DMS53 treated with DMSO at 0.1 percent for 48 hours (cell line): ENCODE measurements at regions not wholly inside any gene's neighbourhood (a gene's known extent, or its start where the extent isn't known, plus 50 kb on each side); places are given as distances from the start of the nearest gene placed in this dataset.
"Not testable (repeated sequence)": the region's sequence is repeated elsewhere in the genome, so short reads cannot be mapped to it uniquely, and the experiment has no call there.

Experiments used
- DNase-seq: peaks from one replicate; lab custom pipeline; 2025; ENCODE audit not compliant: unreplicated experiment; lab: John Stamatoyannopoulos, UW

GRCh38 chr3:71961378-71961777 is 176.4 kb upstream of the PROK2 start:
- DNase-seq: no peak

DNA sequence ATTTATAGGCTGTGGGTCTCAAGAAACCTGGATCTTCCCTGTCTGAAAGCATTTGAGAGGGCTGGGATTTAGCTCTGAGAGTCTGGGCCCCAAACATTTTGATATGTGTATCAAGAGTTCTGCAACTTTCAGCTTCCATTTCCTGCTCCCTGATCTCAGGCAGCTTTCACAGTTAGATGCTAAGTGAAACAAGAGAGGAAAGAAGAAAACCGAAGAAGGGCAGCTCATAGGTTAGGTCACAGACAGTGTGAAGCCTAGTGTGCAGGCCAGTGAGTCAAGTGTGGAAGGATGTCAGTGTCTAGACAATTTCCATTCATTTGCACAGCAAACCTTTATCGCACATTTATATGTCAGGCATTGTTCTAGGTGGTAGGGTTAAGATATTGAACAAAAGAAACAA is 173.6 kb upstream of the PROK2 start:
- no peak for DNase-seq

DNA sequence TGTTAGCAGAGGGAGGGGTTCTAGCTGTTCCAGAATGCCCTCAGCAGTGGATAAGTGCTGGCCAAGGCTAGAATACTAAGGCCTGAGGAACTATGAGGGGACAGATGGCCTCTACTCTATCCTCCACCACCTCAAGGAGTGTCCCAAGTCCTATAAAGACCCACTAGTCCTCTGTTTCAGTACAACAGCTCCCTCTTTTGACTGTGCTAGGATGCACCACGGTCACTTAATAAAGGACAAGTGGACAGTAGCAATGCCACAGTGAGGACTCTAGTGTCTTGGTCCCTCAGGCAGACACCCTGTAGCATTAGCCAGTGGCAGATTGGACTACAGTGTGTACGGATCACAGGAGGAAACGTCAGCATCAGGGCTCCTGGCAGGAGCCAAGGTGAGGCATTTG is 171.8 kb upstream of the PROK2 start:
- DNase-seq: no peak

GRCh38 chr3:71956069-71956340 is 171.1 kb upstream of the PROK2 start:
- DNase-seq: no peak

GRCh38 chr3:71955240-71956068 is 170.5 kb upstream of the PROK2 start:
- peak; percentile 16 for DNase-seq

GRCh38 chr3:71951842-71952241 is 166.9 kb upstream of the PROK2 start:
- DNase-seq: no peak

DNA sequence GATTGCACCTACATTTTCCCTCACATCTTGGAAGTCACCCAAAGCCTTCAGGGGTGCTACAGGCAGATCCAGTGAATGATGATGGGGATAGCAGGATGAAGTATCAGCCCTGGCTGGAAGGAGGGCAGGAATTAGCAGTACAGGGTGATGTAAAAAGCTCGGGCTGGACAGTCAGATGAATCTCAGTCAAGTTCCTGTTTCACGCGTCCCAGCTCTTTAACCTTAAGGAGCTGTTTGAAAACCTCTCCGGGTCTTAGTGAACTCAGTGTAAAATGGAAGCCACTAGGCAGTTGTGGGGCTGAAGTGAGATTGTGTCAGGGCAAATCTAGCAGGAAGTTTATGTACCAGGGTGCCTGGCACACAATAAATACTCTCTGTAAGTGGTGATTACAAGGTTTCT is 166.4 kb upstream of the PROK2 start:
- DNase-seq: no peak

DNA sequence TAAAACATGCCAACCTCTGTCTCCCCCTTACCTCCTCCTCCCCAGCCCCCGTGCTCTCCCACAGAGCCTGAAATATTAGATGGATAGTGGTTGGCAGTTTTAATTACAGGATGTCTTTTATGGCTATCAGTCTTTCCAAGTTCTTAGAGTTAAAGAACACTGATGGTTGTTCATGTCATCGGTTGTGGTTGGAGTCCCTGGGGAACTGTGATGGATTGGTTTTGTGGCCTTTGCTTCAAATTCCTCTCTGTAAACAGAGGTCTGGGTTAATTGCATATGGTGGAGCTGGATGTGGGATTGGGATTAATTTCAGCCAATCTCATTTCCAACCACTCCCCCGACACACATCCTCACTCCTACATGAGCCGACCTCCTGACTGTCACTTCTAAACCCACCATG is 164.5 kb upstream of the PROK2 start:
- DNase-seq: no peak

DNA sequence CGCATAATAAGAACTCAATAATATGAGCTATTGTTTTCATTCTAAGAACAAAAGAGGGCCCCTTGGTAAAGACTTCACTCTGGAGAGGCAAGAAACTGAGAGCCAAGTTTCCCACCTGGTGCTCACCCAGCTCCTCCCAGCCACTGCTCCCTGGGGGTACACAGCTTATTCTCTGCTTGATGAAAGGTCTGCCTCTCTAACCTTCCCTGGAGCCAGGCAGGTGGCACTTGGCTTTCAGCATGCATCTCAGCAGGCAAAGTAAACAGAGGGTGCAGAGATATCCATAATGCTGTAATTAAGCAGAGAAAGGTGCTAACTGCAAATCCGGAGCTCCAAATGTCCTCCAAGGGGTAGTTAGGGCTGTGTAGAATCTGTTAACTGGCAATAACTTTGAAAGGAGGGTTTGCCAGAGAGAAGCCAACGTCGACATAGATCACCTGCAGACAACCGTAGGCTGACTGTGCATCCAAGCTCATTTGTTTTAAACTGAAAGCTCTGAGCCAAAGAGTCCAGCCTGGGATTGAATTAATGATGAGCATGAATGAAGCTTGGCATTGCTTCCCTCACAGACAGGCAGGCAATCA is 159.6 kb upstream of the PROK2 start:
- no peak for DNase-seq

GRCh38 chr3:71942432-71943187 is 157.7 kb upstream of the PROK2 start:
- no peak for DNase-seq

DNA sequence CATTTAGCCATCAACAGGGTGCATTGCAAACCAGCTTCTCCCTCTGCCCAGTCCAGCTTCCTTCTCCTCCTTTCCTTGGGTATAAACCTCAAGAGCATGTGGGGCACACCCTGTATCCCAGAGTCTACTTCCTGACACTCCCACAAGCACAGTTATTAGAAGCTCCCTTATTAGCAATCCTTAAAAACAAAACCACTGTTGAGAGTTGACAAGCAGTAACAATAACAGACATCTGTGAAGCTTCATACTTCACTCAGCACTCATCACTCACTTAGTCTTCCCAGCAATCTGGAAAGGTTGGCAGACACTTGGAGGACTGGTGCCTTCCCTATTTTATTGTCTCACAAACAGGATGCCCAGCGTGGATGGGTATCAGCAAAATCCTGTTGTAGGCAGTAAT is 155.5 kb upstream of the PROK2 start:
- no peak for DNase-seq

DNA sequence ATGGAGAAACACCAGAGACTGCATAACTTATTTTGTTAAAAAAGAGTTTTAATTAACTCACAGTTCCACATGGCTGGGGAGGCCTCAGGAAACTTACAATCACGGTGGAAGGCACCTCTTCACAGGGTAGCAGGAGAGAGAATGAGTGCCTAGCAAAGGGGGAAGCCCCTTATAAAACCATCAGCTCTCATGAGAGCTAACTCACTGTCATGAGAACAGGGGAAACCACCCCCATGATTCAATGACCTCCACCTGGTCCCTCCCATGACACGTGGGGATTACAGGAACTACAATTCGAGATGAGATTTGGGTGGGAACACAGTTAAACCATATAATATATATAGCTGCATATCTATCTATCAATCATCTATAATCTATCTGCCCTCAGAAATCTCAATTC is 153.1 kb upstream of the PROK2 start:
- not testable (repeated sequence) for DNase-seq

DNA sequence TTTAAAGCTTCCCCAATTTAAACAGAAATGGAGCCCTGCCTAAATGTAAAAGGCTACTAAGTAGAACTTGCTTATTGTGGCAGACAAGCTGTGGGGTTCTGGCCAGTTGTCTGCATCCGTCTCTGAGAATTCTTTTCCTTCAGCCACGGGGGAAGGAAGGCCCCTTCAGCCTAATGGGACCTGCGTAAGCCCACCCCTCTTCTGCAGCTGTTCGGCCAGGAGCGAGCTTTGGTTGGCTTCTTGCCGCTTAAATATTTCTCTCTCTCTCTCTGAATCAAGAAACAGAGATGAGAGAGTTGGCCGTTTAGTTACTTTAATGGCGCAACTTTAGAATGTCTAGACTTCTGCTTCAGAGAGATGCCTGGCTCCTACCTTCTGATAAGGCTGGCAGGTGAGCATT is 151.7 kb upstream of the PROK2 start:
- no peak for DNase-seq

DNA sequence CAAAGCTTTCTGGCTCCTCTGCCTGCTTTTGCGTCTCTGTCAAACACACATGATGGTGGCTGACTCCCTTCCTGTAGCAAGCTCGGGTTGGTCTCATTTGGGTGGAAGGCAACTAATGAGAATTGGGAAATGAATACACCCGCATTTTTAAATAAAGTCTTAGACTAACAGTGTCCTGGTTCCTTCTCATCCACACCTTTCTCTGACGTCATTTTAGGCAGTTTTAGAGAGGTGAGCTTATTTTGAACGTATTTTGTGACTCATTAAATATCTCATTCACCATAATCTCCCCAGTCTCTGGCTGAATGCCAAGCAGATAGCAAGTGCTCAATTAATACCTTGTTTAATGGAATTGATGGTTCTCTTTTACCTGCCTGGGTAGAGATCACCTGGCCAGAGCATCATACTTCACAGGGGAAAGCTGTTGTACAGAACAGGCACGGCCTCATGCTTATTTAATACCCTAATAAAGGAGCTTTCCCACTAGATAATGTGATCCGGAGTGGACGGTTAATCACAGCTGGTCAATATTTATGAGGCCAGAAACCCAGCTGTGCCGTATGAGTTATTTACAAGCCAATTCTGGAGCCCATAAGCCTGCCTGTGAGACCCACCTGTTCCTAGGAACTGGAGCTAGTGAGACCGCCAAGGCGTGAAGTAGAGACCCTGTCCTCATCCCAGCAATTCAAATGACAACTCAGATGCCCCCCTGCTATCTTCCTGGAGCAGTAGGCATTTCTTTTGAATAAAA is 149.7 kb upstream of the PROK2 start:
- DNase-seq: no peak

GRCh38 chr3:71931922-71932321 is 147.0 kb upstream of the PROK2 start:
- no peak for DNase-seq

GRCh38 chr3:71930056-71930991 is 145.4 kb upstream of the PROK2 start:
- DNase-seq: no peak

DNA sequence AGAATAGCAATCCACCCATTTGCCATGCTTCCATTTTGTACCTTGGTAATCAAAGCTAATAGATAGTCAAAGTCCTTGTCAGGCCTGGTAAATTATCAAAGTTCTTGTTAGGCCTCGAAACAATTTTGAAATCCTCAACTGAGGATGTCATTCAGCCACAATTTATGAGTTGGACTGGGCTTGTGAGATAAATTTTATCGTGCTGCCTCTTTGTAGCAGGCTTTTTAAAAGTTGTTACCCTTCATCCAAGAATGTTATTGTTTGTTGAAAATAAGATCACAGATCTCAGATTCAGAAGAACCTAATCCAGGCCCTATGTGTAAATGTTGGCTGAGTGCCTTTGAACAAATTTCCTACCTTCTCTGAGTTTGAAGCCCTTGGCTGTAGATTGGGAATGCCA is 143.3 kb upstream of the PROK2 start:
- DNase-seq: no peak

- DNase-seq: no peak
Measured at GRCh38 chr3:71927505-71928066, 142.6 kb upstream of the PROK2 start.

DNA sequence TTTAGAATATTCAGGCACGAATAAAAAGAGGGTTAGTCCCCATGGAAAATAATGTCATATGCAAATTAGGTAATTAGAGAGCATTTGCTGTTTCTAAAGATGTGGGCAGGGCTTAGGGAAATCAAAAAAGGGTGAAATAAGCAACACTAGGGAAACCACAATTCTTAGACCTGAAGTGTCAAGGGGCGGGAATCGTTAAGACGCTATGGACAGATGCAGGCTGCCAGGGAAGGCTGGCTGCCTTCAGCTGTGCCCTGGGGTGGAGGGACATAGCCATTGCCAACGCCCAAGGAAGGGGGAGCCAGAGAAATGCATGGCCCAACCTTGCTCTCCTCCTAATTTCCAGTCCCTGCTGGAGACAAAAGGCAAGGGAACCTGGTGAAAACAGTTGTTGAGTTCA is 141.7 kb upstream of the PROK2 start:
- no peak for DNase-seq

- DNase-seq: peak; percentile 25
Measured at GRCh38 chr3:71926262-71926600, 141.3 kb upstream of the PROK2 start.
